ENCODE measurements at regions not wholly inside any gene's neighbourhood (a gene's known extent, or its start where the extent isn't known, plus 50 kb on each side); places are given as distances from the start of the nearest gene placed in this dataset.
"Not testable (repeated sequence)": the region's sequence is repeated elsewhere in the genome, so short reads cannot be mapped to it uniquely, and the experiment has no call there.

DNA sequence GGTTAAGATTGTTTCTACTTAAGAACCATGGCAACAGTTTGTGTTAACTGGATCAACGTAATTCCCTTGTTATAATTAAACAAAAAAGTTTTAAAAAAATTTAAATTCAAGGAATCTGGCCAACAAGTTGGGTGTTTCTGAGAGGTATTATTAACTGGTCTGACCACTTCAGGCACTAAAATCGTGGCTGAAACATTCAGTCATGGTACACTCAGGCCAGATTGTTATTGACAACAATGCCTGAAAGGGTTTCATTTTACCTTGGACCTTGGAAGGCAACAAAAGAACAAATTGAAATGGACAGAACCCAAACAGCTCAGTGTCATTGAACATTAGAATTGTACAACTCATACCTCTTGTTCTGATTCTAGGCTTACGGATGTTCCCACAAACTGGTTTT, 103.3 kb upstream of the ARMC3 start:
- Histone ChIP-seq H3K27ac (no peak overlapping the region), H3K9me3 (no peaks in the 10 kb centered on the region), H3K27me3 (no peaks in the 10 kb centered on the region), H3K36me3 (no peaks in the 10 kb centered on the region), H3K4me1 (peaks cover 0 to 8% (median 2%) of the 10 kb centered on the region in 4 donors), H3K4me3 (no peak overlapping the region)
- intact Hi-C loops (cut with DNase I; ENCODE audit: low total_unique reads): no loop called here
- WGBS, 5 donors: 69 to 77% (median 73%) methylated on average over 3 of the region's 3 CpGs
- TF ChIP-seq, protein P1, sequence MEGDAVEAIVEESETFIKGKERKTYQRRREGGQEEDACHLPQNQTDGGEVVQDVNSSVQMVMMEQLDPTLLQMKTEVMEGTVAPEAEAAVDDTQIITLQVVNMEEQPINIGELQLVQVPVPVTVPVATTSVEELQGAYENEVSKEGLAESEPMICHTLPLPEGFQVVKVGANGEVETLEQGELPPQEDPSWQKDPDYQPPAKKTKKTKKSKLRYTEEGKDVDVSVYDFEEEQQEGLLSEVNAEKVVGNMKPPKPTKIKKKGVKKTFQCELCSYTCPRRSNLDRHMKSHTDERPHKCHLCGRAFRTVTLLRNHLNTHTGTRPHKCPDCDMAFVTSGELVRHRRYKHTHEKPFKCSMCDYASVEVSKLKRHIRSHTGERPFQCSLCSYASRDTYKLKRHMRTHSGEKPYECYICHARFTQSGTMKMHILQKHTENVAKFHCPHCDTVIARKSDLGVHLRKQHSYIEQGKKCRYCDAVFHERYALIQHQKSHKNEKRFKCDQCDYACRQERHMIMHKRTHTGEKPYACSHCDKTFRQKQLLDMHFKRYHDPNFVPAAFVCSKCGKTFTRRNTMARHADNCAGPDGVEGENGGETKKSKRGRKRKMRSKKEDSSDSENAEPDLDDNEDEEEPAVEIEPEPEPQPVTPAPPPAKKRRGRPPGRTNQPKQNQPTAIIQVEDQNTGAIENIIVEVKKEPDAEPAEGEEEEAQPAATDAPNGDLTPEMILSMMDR (IDR thresholded peaks at IDR 0.05): no peak
- TF ChIP-seq EP300 (IDR thresholded peaks at IDR 0.05) (no peak), POLR2A (IDR thresholded peaks at IDR 0.05) (no peak), POLR2AphosphoS5 (IDR thresholded peaks at IDR 0.05) (no peak)
- no peak for DNase-seq

DNA sequence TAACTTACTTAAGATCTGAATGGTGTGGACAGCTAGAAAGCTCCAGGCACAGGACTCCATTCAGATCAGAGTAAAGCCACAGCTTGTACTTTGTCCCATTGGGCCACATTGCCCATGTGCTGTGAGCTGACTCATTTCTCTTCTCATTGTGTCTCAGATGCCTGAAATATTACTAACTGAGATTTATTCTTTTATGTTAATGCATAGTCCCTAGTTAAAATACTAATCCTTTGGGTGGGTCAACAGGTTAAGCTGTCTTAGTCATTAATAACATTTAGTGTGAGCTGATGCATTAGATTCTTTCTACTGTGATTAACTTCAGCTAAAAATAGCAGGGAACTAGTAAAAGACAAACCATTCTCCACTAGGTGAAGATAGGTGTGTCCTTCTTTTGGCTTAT, 104.7 kb upstream of the ARMC3 start:
- Histone ChIP-seq H3K4me1 (no peaks in the 10 kb centered on the region), H3K27ac (no peak overlapping the region), H3K27me3 (no peaks in the 10 kb centered on the region), H3K4me3 (no peak overlapping the region), H3K9me3 (no peaks in the 10 kb centered on the region), H3K36me3 (no peaks in the 10 kb centered on the region)
- intact Hi-C loops (cut with DNase I; ENCODE audit: low total_unique reads): no loop called here
- TF ChIP-seq POLR2AphosphoS5 (IDR thresholded peaks at IDR 0.05) (peak in 1 of 3 donors; percentile 30), EP300 (IDR thresholded peaks at IDR 0.05) (no peak), POLR2A (IDR thresholded peaks at IDR 0.05) (no peak)
- TF ChIP-seq, protein P1 (IDR thresholded peaks at IDR 0.05): no peak
- peak in 1 of 2 donors; percentile 42 for DNase-seq

DNA sequence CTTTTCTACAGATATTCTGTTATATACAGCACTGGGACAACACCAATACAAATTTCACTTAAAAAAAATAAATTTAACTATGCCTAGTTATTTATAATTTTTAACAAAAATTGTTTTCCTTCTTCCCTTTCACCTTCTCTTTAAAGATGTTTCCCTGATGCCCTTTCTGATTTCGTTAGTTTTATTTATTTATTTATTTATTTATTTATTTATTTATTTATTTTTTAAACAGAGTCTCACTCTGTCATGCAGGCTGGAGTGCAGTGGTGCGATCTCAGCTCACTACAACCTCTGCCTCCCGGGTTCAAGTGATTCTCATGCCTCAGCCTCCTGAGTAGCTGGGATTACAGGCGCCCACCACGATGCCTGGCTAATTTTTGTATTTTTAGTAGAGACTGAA, 105.9 kb upstream of the ARMC3 start:
- 83 to 93% (median 91%) methylated on average over 5 of the region's 5 CpGs for WGBS, 5 donors
- intact Hi-C loops (cut with DNase I; ENCODE audit: low total_unique reads); DNase-seq; H3K4me3 ChIP-seq; H3K4me1 ChIP-seq; H3K9me3 ChIP-seq; H3K36me3 ChIP-seq; H3K27ac ChIP-seq; H3K27me3 ChIP-seq: not testable (repeated sequence)

DNA sequence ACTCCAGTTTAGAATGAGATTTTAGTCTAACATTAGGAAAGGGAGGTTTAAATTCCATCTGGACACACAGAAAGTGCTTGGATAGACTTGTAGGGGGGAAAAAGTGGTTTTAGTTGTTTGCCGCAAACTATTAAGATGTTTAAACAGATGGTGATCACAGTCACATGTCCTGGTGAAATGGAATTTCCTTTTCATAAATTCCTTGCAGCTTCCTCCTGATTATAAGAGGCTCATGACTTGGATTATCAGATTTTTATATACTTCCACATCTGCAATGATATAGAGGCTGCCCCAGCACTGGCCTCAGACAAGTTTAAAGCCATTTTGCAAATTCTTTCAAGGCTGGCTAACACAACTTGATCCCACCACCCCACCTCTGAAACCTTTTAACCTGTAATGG, 106.4 kb upstream of the ARMC3 start:
- intact Hi-C loops (cut with DNase I; ENCODE audit: low total_unique reads): no loop called here
- H3K36me3 ChIP-seq: no peaks in the 10 kb centered on the region

DNA sequence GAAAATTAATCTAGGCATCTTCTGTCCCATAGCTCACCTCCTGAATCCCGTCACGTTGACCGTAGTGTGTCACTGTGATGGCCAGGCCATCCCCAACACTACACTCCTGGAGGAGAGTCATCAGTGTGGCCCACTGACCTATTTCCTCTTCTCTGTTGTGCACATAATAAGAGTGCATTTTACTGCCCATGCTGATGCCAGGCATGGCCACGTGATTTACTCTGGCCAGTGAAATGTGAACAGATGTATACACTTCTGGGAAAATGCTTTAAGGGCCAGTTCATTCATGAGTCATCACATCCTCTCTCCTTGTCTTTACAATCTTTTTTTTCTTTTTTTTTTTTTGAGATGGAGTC, 101.9 kb upstream of the PIP4K2A start:
- H3K4me3 ChIP-seq: no peak overlapping the region
- intact Hi-C loops (cut with DNase I; ENCODE audit: low total_unique reads): no loop called here
- WGBS, 5 donors: 75 to 86% (median 79%) methylated on average over 4 of the region's 4 CpGs
- H3K36me3 ChIP-seq: no peaks in the 10 kb centered on the region
- no peak for DNase-seq
- no peak for TF ChIP-seq POLR2A (IDR thresholded peaks at IDR 0.05)
- no peak for TF ChIP-seq EP300 (IDR thresholded peaks at IDR 0.05)
- TF ChIP-seq, protein P1 (IDR thresholded peaks at IDR 0.05): no peak
- no peak for TF ChIP-seq POLR2AphosphoS5 (IDR thresholded peaks at IDR 0.05)
- H3K27ac ChIP-seq: no peak overlapping the region
- H3K27me3 ChIP-seq: no peaks in the 10 kb centered on the region
- H3K9me3 ChIP-seq: no peaks in the 10 kb centered on the region
- H3K4me1 ChIP-seq: no peaks in the 10 kb centered on the region

More for the DNA sequence above, 106.4 kb upstream of the ARMC3 start:
- H3K9me3 ChIP-seq: no peaks in the 10 kb centered on the region
- H3K27ac ChIP-seq: no peak overlapping the region
- no peak overlapping the region for H3K4me3 ChIP-seq
- WGBS, 5 donors: 61 to 71% (median 65%) methylated on average over 1 of the region's 1 CpG
- H3K4me1 ChIP-seq: no peaks in the 10 kb centered on the region
- TF ChIP-seq POLR2A (IDR thresholded peaks at IDR 0.05) (no peak), POLR2AphosphoS5 (IDR thresholded peaks at IDR 0.05) (no peak), EP300 (IDR thresholded peaks at IDR 0.05) (no peak)
- TF ChIP-seq, protein P1 (IDR thresholded peaks at IDR 0.05): no peak
- DNase-seq: no peak
- H3K27me3 ChIP-seq: no peaks in the 10 kb centered on the region

Measured in stomach (tissue), 8 donors.